GM10266 (cell line): ENCODE measurements at regions not wholly inside any gene's neighbourhood (a gene's known extent, or its start where the extent isn't known, plus 50 kb on each side); places are given as distances from the start of the nearest gene placed in this dataset.

Source experiments
- DNase-seq: peaks from one replicate; pipeline ENCODE4 v3.0.0; 2012; ENCODE audit errors: extremely low spot score
- CTCF ChIP-seq: IDR thresholded peaks from 2 replicates; pipeline ENCODE4 v1.5.1; 2012; ENCODE audit warnings: mild to moderate bottlenecking, low read depth; ENCODE audit not compliant: control insufficient read depth, insufficient read depth; ENCODE audit errors: missing control alignments

- no peak for TF ChIP-seq CTCF
- DNase-seq = no peak
Measured at GRCh38 chr1:172717722-172718465, 59.0 kb downstream of the FASLG start.

DNA sequence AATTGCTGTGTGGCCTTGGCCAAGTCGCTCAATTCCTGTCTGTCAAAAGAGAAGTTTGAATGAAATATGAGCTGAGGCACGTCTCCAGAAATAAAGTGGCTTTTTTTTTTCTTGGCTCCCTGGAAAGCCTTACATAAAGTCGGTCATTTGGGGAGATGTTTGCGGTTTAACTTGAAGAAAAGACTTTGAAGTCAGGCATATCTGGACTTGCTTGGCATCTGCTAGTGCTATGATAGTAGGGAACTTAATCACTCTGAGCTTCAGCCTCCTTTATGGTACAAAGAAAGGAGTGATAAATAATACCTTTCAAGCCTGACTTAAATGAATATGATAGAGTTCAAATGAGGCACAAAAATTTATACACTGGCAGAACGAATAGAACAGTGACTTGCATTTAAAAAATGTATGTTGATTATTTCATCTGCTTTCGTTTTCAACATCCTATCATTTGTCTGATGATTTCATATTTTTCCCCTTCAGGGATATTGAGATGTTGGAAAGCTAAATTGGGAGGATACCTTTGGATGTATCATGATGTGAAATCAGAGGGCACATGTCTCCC, 60.2 kb downstream of the FASLG start:
- TF ChIP-seq CTCF = no peak
- no peak for DNase-seq

GRCh38 chr1:172719694-172720138, 60.8 kb downstream of the FASLG start:
- peak; percentile 70 for TF ChIP-seq CTCF
- peak; percentile 37 for DNase-seq

DNA sequence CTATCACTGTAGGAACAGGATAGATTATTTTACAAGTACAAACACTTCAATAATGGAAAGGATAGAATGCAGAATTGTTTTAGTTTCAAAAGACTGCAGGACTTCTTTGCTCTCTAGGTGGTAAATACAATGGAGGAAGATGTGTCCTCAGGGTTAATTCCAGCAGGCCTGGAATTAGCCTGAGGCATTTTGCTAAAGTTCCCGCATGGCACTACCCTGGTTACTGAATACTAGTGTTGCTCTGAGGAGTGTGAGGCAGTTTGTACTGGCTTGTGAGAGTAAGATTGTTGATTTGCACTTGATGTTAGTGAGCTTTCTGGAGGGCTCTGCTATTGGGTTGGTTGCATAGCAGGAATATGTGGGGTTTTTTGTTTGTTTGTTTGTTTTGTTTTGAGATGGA, 61.4 kb downstream of the FASLG start:
- TF ChIP-seq CTCF = no peak
- no peak for DNase-seq

DNA sequence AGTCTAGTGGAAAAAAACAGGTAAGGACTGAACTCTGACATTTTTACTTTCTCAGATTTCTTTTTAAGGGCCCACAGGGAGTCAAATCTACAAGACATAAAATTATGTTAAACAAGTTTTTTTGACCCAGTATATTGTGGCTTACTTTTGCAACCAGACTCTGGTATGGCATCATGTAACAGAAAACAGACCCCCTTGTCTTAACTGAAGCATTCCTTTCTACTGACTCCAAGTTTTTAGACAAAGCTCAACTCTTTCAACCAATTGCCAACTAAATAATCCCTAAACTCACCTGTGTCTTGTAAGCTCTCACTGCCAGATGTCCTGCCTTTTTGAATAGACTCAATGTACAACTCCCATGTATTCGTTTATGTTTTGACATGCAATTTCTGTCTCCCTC, 64.3 kb downstream of the FASLG start:
- TF ChIP-seq CTCF = no peak
- DNase-seq = no peak

DNA sequence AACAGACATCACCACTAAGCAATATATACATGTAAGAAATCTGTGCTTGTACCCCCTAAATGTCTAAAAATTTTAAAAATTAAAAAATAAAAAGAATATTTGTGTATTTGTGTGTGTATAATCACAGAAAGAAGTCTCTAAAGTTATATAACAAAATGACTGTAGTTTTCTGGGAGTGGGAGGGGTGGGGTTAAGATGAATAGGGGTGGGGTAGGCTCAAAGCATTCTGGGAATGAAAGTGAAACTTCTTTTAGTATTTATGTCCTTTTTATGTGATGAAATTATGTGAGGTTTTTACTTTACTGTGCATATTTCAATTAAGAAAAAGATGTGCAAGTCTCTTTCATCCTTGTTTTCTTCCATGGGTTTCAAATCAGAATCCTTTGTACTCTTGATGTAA, 65.3 kb downstream of the FASLG start:
- no peak for DNase-seq
- no peak for TF ChIP-seq CTCF
